Activated CD4-positive, alpha-beta memory T cell treated with anti-CD3 and anti-CD28 coated beads for 36 hours (primary cell): ENCODE measurements at regions not wholly inside any gene's neighbourhood (a gene's known extent, or its start where the extent isn't known, plus 50 kb on each side); places are given as distances from the start of the nearest gene placed in this dataset.

ENCODE experiments used
- CTCF ChIA-PET: fragments of 350-600 bp; sonication (Branson Sonifier 250); formaldehyde crosslinking; loops from one replicate; lab custom pipeline; 2021; ENCODE audit warnings: antibody characterized with exemption, inconsistent platforms; lab: Charles Lee
- POLR2A ChIA-PET: fragments of 350-600 bp; sonication (Branson Sonifier 250); formaldehyde crosslinking; loops from one replicate; lab custom pipeline; 2021; ENCODE audit warnings: antibody characterized with exemption; lab: Charles Lee
- DNase-seq: peaks from one replicate; pipeline ENCODE4 v3.0.0-alpha.2; 2020
- H3K27ac Mint-ChIP-seq: one replicate; pipeline ENCODE4 v1.8.0; 2021; ENCODE audit warnings: mixed read lengths
- H3K27me3 Mint-ChIP-seq: one replicate; pipeline ENCODE4 v1.8.0; 2021; ENCODE audit warnings: mixed read lengths
- H3K36me3 Mint-ChIP-seq: one replicate; pipeline ENCODE4 v1.8.0; 2021; ENCODE audit warnings: mixed read lengths
- H3K4me1 Mint-ChIP-seq: one replicate; pipeline ENCODE4 v1.8.0; 2021; ENCODE audit warnings: low read depth, mixed read lengths
- H3K4me3 Mint-ChIP-seq: one replicate; pipeline ENCODE4 v1.8.0; 2021; ENCODE audit warnings: mild to moderate bottlenecking, mixed read lengths
- H3K9me3 Mint-ChIP-seq: one replicate; pipeline ENCODE4 v1.8.0; 2021; ENCODE audit warnings: mixed read lengths
- intact Hi-C: fragments of 100-400 bp; cut with micrococcal nuclease; formaldehyde crosslinking; loops from one replicate; pipeline ENCODE4 v1.15.1; 2023

- intact Hi-C loops, result no loop called here
- Mint-ChIP-seq H3K4me3 (no peak overlapping the region), H3K27ac (no peak overlapping the region), H3K27me3 (peaks cover 2% of the 10 kb centered on the region), H3K9me3 (no peaks in the 10 kb centered on the region), H3K4me1 (no peaks in the 10 kb centered on the region), H3K36me3 (no peaks in the 10 kb centered on the region)
- DNase-seq, result no peak
- ChIA-PET CTCF (interaction anchor here (1.1 kb wide), 1 partner anchor 30 kb away, joined by 3 read pairs; no protein-coding TSS in a partner anchor), POLR2A (no interaction called here)
Observed at GRCh38 chr18:47427923-47428637, 176.6 kb upstream of the SKOR2 start.

- intact Hi-C loops, result no loop called here
- Mint-ChIP-seq H3K9me3 (no peaks in the 10 kb centered on the region), H3K27me3 (peaks cover 2% of the 10 kb centered on the region), H3K4me1 (no peaks in the 10 kb centered on the region), H3K36me3 (no peaks in the 10 kb centered on the region), H3K4me3 (no peak overlapping the region), H3K27ac (no peak overlapping the region)
- no peak for DNase-seq
- POLR2A ChIA-PET, result no interaction called here
- CTCF ChIA-PET, result interaction anchor here (1.1 kb wide), 1 partner anchor 29 kb away, joined by 3 read pairs; no protein-coding TSS in a partner anchor
Observed at GRCh38 chr18:47427072-47427471, 175.6 kb upstream of the SKOR2 start.

- CTCF ChIA-PET, result no interaction called here
- Mint-ChIP-seq H3K4me3 (no peak overlapping the region), H3K9me3 (no peaks in the 10 kb centered on the region), H3K4me1 (no peaks in the 10 kb centered on the region), H3K27me3 (peaks cover 2% of the 10 kb centered on the region), H3K36me3 (no peaks in the 10 kb centered on the region), H3K27ac (no peak overlapping the region)
- POLR2A ChIA-PET, result no interaction called here
- DNase-seq, result no peak
- intact Hi-C loops, result no loop called here
Observed at GRCh38 chr18:47425365-47425764, 173.9 kb upstream of the SKOR2 start.

DNA sequence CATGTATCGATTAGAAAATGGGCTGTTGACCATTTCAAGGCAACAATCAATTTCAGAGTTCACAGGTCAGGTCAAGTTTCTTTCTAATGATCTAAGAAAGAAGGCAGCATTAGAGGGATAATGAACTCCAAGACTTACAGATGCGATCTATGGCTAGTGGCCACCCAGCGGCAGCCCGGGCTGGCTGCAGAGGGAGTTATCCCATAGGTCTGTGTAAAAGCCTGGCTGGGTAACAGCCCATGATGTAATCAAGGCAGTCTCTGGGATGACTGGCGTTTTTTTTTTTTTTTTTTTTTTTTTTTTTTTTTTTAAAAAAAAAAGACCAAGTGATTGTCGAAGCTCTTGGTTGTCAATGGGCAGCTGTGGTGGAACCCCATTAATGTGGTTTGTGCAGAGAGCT lies 171.1 kb upstream of the SKOR2 start:
- CTCF ChIA-PET, result no interaction called here
- Mint-ChIP-seq H3K36me3 (no peaks in the 10 kb centered on the region), H3K4me3 (no peak overlapping the region), H3K27ac (no peak overlapping the region), H3K4me1 (no peaks in the 10 kb centered on the region), H3K9me3 (no peaks in the 10 kb centered on the region), H3K27me3 (peaks cover 15% of the 10 kb centered on the region)
- DNase-seq, result no peak
- POLR2A ChIA-PET, result no interaction called here
- intact Hi-C loops, result no loop called here

DNA sequence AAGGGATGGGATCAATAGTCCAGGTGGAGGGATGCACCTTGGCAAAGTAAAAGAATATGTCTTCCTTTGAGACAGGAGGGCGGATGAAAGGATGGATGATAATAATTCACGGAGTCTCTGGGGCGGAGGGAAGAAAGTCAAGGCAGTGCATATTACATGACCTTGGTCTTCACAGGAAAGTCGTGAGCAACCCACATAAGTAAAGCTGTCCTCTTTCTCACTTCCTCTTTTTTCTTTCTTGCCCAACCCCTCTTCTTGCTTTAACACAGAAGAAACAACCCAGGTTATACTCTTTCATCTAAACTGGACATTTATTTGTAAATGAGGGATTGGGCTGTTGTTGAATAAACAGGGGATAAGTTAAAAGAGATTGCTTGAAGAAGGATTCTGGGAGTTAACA lies 168.7 kb upstream of the SKOR2 start:
- no peak for DNase-seq
- ChIA-PET CTCF (no interaction called here), POLR2A (no interaction called here)
- no peaks in the 10 kb centered on the region for H3K4me1 Mint-ChIP-seq
- H3K9me3 Mint-ChIP-seq, result no peaks in the 10 kb centered on the region
- no peak overlapping the region for H3K27ac Mint-ChIP-seq
- no peaks in the 10 kb centered on the region for H3K36me3 Mint-ChIP-seq
- H3K4me3 Mint-ChIP-seq, result no peak overlapping the region
- H3K27me3 Mint-ChIP-seq, result peaks cover 26% of the 10 kb centered on the region
- intact Hi-C loops, result no loop called here

DNA sequence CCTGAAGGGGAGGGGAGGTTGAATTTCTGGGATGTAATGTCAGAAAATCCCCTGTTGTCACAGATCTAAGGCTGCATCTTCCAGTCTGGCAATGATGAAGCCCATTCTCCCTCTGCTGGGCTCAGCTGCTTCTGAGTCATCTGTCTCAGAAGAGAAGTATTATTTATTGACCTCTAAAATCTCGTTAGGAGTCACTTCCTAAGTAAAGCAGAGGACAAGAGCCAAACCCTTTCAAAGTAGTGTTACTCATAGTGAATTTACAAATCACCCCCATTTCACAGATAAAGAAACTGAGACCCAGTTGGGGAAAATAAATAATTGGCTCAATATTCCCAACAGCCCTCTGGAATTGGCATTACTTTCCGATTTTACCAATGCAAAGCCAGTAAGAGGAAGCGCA lies 167.3 kb upstream of the SKOR2 start:
- Mint-ChIP-seq H3K9me3 (no peaks in the 10 kb centered on the region), H3K27me3 (peaks cover 34% of the 10 kb centered on the region), H3K4me1 (no peaks in the 10 kb centered on the region), H3K36me3 (no peaks in the 10 kb centered on the region), H3K4me3 (no peak overlapping the region), H3K27ac (no peak overlapping the region)
- ChIA-PET POLR2A (interaction anchor here (0.6 kb wide), 1 partner anchor 1023 kb away, joined by 4 read pairs; no protein-coding TSS in a partner anchor), CTCF (no interaction called here)
- intact Hi-C loops, result no loop called here
- DNase-seq, result no peak

GRCh38 chr18:47417807-47418206 lies 166.3 kb upstream of the SKOR2 start:
- intact Hi-C loops, result no loop called here
- H3K4me3 Mint-ChIP-seq, result no peak overlapping the region
- no peaks in the 10 kb centered on the region for H3K9me3 Mint-ChIP-seq
- peaks cover 32% of the 10 kb centered on the region for H3K27me3 Mint-ChIP-seq
- ChIA-PET CTCF (no interaction called here), POLR2A (no interaction called here)
- no peak overlapping the region for H3K27ac Mint-ChIP-seq
- no peaks in the 10 kb centered on the region for H3K4me1 Mint-ChIP-seq
- no peaks in the 10 kb centered on the region for H3K36me3 Mint-ChIP-seq
- DNase-seq, result no peak

GRCh38 chr18:47415881-47416280 lies 164.4 kb upstream of the SKOR2 start:
- CTCF ChIA-PET, result no interaction called here
- Mint-ChIP-seq H3K27me3 (peaks cover 32% of the 10 kb centered on the region), H3K4me3 (no peak overlapping the region), H3K9me3 (no peaks in the 10 kb centered on the region), H3K36me3 (no peaks in the 10 kb centered on the region), H3K4me1 (no peaks in the 10 kb centered on the region), H3K27ac (no peak overlapping the region)
- intact Hi-C loops, result no loop called here
- POLR2A ChIA-PET, result no interaction called here
- no peak for DNase-seq

GRCh38 chr18:47413327-47413726 lies 161.9 kb upstream of the SKOR2 start:
- intact Hi-C loops, result no loop called here
- H3K27me3 Mint-ChIP-seq, result peaks cover 24% of the 10 kb centered on the region
- ChIA-PET CTCF (no interaction called here), POLR2A (no interaction called here)
- H3K9me3 Mint-ChIP-seq, result no peaks in the 10 kb centered on the region
- no peak for DNase-seq
- H3K27ac Mint-ChIP-seq, result no peak overlapping the region
- H3K4me3 Mint-ChIP-seq, result no peak overlapping the region
- no peaks in the 10 kb centered on the region for H3K36me3 Mint-ChIP-seq
- no peaks in the 10 kb centered on the region for H3K4me1 Mint-ChIP-seq

GRCh38 chr18:47412924-47413323 lies 161.5 kb upstream of the SKOR2 start:
- Mint-ChIP-seq H3K27me3 (peaks cover 23% of the 10 kb centered on the region), H3K36me3 (no peaks in the 10 kb centered on the region), H3K9me3 (no peaks in the 10 kb centered on the region), H3K4me1 (no peaks in the 10 kb centered on the region), H3K27ac (no peak overlapping the region), H3K4me3 (no peak overlapping the region)
- no peak for DNase-seq
- intact Hi-C loops, result no loop called here
- ChIA-PET CTCF (no interaction called here), POLR2A (no interaction called here)

DNA sequence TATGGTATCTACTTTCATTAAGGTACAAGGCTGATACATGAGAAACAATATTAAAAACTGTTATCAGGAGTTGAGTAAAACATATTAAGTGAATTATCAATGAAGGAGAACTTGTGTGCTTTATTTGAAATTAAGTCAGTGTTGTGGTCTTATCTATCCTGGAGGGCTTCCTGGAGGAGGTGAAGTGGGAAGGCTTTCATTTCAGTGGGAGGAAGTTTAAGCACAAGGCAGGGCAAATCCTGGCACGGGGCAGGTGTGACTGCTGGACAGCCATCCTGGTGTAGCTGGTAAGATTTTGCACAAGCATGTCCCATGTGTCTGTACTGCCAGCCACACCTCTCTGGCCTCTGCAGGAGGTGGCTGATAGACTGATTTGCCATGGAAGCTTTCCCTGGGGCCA lies 159.7 kb upstream of the SKOR2 start:
- CTCF ChIA-PET, result no interaction called here
- peaks cover 14% of the 10 kb centered on the region for H3K27me3 Mint-ChIP-seq

GRCh38 chr18:47410139-47410538 lies 158.7 kb upstream of the SKOR2 start:
- CTCF ChIA-PET, result no interaction called here
- H3K4me3 Mint-ChIP-seq, result no peak overlapping the region
- intact Hi-C loops, result no loop called here
- no peak overlapping the region for H3K27ac Mint-ChIP-seq
- POLR2A ChIA-PET, result interaction anchor here (0.6 kb wide), 1 partner anchor 186 kb away, joined by 3 read pairs; no protein-coding TSS in a partner anchor
- peaks cover 9% of the 10 kb centered on the region for H3K27me3 Mint-ChIP-seq
- no peak for DNase-seq
- no peaks in the 10 kb centered on the region for H3K36me3 Mint-ChIP-seq
- no peaks in the 10 kb centered on the region for H3K4me1 Mint-ChIP-seq
- H3K9me3 Mint-ChIP-seq, result no peaks in the 10 kb centered on the region

More for the DNA sequence above, 159.7 kb upstream of the SKOR2 start:
- no peaks in the 10 kb centered on the region for H3K4me1 Mint-ChIP-seq
- no peak for DNase-seq
- POLR2A ChIA-PET, result interaction anchor here (0.6 kb wide), 1 partner anchor 615 kb away, joined by 5 read pairs; no protein-coding TSS in a partner anchor
- no peak overlapping the region for H3K4me3 Mint-ChIP-seq
- H3K36me3 Mint-ChIP-seq, result no peaks in the 10 kb centered on the region
- H3K27ac Mint-ChIP-seq, result no peak overlapping the region
- no peaks in the 10 kb centered on the region for H3K9me3 Mint-ChIP-seq
- intact Hi-C loops, result no loop called here

- CTCF ChIA-PET, result no interaction called here
- Mint-ChIP-seq H3K4me3 (no peak overlapping the region), H3K36me3 (no peaks in the 10 kb centered on the region), H3K27ac (no peak overlapping the region), H3K4me1 (no peaks in the 10 kb centered on the region), H3K27me3 (peaks cover 3% of the 10 kb centered on the region), H3K9me3 (no peaks in the 10 kb centered on the region)
- intact Hi-C loops, result no loop called here
- POLR2A ChIA-PET, result no interaction called here
- no peak for DNase-seq
Observed at GRCh38 chr18:47409519-47409918, 158.1 kb upstream of the SKOR2 start.
